NCI-H128 (cell line): ENCODE measurements at regions not wholly inside any gene's neighbourhood (a gene's known extent, or its start where the extent isn't known, plus 50 kb on each side); places are given as distances from the start of the nearest gene placed in this dataset.

Experiments
- DNase-seq: peaks from one replicate; lab custom pipeline; 2025; ENCODE audit not compliant: unreplicated experiment; lab: John Stamatoyannopoulos, UW

DNA sequence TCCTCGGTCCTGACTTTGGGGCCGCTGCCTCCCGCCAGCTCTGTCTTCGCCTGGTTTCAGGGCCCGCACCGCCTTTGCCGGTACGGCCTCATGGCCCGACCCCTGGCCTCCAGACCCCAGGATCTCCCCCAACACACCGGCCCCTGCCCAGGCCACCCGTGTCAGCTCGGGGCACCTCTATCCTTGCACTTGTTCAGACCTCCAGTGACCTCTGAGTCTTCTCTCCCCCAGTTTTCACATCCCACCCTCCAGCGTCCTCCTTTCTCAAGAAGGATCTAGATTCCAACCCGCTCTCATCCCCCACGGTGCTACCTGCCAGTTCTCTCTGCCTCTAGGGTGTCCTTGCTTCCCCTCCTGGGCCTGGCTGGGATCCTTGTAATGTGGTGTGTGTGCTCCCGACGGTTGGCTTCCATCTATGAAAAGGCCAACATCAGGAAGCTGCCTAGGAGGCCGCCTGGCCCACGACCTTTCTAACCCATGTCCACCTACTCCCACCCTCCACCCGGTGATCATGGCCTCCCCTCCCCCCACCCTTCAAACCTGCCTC is 61.1 kb downstream of the SPATA31C2 start:
- no peak for DNase-seq

- peak; percentile 83 for DNase-seq
These were observed 61.8 kb downstream of the SPATA31C2 start for GRCh38 chr9:88076286-88077070.

DNA sequence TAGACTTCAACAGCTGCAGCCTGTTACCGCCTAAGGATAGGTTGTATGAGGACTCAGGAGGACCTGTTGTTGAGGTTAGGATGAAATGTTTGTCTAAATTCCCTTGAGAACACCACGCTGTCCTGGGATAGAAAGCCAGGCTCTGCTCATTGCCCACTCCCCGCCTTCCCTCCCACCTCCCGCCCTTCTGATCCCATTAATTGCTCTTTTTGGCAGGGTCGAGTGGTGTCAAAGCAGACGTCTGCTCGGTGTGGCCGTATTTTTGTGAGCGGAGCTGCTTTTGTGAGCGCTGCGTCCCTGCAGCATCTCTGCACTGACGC is 62.3 kb downstream of the SPATA31C2 start:
- DNase-seq: no peak

DNA sequence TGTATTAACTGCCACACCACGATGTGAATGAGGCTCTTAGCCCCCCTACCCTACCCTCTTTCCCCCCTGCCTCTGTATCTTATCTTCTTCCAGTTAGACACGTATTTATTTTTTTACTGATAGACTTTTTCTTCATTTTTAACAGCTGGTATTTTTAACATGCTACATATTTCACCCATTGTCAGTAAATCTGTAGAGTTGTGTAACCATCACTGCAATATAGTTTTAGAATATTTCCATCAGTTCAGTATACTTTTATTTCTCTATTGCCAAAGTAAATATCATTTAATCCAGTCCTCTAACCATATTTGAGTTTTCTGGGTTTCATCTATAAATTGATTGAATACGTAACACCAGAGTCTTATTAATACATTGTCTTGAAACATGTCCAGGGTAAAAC is 62.8 kb downstream of the SPATA31C2 start:
- DNase-seq: no peak

GRCh38 chr9:88074931-88075330 is 63.3 kb downstream of the SPATA31C2 start:
- no peak for DNase-seq

GRCh38 chr9:88072831-88073375 is 65.4 kb downstream of the SPATA31C2 start:
- no peak for DNase-seq

GRCh38 chr9:88071331-88071730 is 66.9 kb downstream of the SPATA31C2 start:
- no peak for DNase-seq

DNA sequence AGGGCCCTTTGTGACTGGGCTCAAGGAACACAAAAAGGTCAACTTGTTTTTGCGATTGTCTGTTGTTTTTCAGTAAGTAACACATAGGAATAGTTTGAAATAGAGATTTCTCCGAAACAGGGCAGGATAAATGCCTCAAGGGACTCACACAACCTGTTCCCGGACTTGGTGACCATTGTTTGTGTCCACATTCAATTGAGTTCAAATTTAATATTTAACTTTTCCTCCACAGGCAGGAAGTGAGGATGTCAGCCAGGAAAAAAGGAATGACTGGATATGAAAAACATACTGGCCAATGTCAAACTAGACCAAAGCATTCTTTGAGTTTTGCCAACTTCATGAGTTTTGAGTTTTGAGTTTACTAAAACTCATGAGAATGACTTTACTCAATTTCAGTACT is 72.7 kb downstream of the SPATA31C2 start:
- DNase-seq: no peak

GRCh38 chr9:88064554-88064953 is 73.7 kb downstream of the SPATA31C2 start:
- DNase-seq: no peak

DNA sequence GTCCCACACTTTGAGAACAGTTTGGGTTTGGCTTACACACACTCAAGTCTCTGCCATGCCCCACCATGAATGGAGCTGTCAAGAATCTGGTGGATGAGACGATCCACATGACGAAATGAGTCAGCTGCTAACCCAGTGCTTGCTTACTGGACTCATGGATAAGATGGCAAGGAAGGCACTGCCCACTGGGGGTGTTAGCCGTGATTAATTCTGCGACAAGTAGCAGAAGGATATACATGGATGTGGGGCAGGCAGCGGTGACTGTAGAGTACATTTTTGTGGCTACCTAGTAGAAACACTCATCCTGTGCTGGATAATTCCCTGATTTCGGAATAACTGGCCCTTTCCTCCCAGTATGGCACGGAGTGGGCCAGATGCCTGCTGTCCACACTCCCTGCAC is 77.5 kb downstream of the SPATA31C2 start:
- DNase-seq: no peak

- no peak for DNase-seq
These were observed 78.8 kb downstream of the SPATA31C2 start for GRCh38 chr9:88059469-88059868.

DNA sequence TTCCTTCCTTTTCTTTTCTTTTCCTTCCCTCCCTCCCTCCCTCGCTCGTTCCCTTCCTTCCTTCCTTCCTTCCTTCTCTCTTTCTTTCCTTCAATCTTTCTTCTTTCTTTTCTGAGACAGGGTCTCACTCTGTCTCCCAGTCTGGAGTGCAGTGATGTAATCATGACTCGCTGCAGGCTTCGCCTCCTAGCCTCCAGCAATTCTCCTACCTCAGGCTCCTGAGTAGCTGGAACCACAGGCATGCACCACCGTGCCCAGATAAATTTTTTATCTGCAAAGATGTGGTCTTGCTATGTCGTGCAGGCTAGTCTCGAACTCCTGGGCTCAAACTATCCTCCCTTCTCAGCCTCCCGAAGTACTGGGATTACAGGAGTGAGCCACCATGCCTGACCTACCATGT is 81.4 kb downstream of the SPATA31C2 start:
- DNase-seq: no peak

- DNase-seq: no peak
These were observed 79.6 kb upstream of the CDK20 start for GRCh38 chr9:88053856-88054501.

GRCh38 chr9:88052321-88052965 is 78.1 kb upstream of the CDK20 start:
- no peak for DNase-seq

DNA sequence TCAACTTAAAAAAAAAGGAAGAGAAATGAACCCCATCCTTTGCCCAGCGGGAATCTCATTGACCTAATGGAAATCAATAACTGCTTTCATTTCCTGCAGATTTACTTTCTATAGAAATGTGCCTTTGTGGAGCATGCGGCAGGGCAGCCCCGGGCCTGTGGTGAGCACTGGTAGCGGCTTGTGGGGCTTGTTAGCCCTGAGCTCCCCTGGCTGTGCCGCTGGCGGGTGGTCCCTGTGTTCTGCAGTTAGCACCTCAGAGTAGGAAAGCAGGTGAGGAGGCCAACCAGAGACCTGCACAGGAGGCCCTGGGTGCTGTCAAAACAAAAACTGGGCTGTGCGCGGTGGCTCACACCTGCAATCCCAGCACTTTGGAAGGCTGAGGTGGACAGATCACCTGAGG is 76.8 kb upstream of the CDK20 start:
- no peak for DNase-seq

GRCh38 chr9:88049677-88050307 is 75.5 kb upstream of the CDK20 start:
- DNase-seq: no peak

DNA sequence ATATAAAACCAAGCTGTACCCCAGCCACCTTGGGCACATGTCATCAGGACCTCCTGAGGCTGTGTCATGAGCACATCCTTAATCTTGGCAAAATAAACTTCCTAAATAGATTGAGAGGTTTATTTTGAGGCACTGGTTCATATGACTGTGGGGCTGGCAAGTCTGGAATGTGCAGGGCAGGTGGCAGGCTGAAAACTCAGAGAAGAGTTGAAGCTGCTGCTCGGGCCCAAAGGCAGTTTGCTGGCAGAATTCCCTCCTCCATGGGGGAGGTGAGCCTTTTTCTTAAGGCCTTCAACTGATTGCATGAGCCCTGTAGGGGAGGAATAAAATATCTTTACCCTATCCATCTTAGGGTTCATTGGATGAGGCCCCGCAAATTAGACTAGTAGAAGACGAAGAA is 72.2 kb upstream of the CDK20 start:
- no peak for DNase-seq

DNA sequence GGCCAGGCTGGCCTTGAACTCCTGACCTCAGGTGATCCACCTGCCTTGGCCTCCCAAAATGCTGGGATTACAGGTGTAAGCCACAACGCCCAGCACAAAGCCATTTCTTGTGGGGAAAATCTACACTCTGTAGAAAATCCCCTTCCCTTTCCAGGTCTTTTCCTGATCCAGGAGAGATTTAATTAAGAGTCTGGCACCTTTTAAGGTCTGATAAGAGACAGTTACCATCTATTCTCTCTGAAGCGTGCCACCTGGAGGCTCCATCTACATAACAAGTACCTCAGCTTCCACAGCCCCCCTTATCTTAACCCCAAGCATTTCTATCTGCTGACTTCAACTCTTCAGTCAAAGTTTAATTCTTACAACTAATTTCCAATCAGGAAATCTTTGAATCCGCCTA is 71.4 kb upstream of the CDK20 start:
- no peak for DNase-seq

DNA sequence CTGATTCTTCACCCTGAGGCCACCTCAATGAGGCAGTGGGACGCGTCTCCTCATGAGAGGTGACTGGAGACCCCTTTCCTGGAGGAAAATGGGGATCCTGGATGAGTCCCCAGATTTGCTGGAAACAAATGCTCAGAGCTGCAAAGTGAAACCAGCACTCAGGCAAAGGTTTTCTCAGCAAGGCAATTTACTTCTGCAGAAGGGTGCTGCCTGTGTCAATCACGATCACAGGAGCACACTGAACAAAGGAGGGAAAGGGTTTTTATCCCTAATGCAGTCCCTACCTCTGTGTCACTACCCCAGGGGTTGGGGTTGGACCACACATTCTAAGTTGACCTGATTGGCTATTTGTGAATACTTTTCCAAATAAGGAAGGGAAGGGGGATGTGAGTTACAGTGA is 69.9 kb upstream of the CDK20 start:
- no peak for DNase-seq

- DNase-seq: no peak
These were observed 69.3 kb upstream of the CDK20 start for GRCh38 chr9:88043647-88044046.

- DNase-seq: no peak
These were observed 67.1 kb upstream of the CDK20 start for GRCh38 chr9:88041447-88041846.
